RCC 7860 (cell line): ENCODE measurements at regions not wholly inside any gene's neighbourhood (a gene's known extent, or its start where the extent isn't known, plus 50 kb on each side); places are given as distances from the start of the nearest gene placed in this dataset.
"Not testable (repeated sequence)": the region's sequence is repeated elsewhere in the genome, so short reads cannot be mapped to it uniquely, and the experiment has no call there.

Experiments
- DNase-seq: peaks from one replicate; pipeline ENCODE4 v3.0.0-alpha.2; 2015; ENCODE audit warnings: low spot score
- FAIRE-seq: peaks from 2 replicates; lab custom pipeline; 2012; peaks lifted over from hg19 to GRCh38; lab: Jason Lieb, UNC

DNA sequence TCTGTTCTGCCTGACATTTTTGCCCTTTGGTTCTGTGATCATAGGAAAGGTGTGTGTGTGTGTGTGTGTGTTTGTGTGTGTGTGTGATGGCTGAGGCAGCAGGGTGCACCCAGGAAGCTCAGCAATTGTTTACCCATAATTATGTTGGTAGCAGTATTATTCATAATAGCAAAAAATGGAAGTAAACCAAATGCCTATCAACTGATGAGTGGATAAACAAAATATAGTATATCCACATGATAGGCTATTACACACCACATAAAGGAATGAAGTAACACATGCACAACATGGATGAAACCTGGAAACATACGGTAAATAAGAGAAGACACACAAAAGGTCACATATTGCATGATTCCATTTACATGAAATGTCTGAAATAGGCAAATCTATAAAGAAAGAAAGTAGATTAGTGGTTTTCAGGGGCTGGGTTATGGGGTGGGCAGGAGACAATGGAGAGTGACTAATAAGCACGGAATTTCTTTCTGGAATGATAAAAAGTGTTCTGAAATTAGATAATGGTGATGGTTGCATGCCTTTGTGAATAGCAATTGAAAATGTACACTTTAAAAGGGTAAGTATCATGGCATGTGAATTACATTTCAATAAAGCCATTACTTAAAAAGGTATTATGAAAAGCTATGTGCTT, 167.2 kb downstream of the POLR2M start:
- DNase-seq (peak; percentile 69), FAIRE-seq (peak; percentile 38)

GRCh38 chr15:57875347-57875746, 168.8 kb downstream of the POLR2M start:
- FAIRE-seq (no peak), DNase-seq (no peak)

DNA sequence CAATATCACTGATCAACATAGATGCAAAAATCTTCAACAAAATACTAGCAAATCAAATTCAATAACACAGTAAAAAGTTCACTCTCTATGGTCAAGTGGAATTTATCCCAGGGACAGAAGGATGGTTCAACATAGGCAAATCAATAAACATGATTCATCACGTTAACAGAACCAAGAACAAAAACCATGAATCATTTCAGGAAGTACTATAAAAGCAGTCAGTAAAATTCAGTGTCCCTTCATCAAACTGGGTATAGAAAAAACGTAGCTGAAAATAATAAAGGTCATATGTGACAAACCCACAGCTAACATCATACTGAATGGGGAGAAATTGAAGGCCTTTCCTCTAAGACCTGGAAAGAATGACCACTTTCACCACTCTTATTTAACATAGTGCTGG, 172.1 kb downstream of the POLR2M start:
- FAIRE-seq: no peak
- DNase-seq: no peak

DNA sequence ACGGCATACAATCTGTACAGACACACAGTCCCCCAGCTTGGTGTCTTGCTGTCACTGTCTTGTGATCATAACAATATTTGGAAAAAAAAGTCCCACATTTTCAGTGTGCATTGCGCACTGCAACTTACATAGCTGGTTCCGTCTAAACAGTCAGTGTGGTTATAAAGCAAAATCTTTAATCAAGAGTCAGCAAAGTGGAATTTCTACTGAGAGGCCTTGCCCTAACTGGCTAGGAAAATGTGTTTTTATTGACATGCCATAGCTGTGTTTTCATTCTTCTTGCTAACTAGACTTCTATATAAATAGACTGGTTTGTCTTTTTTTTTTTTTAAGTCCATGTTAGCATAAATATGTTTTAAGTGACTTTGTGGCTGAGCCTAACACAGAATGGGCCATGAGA, 174.8 kb downstream of the POLR2M start:
- no peak for FAIRE-seq

GRCh38 chr15:57881972-57882371, 175.5 kb downstream of the POLR2M start:
- FAIRE-seq (no peak), DNase-seq (no peak)

More for the DNA sequence above, 174.8 kb downstream of the POLR2M start:
- no peak for DNase-seq

GRCh38 chr15:57883701-57884100, 177.2 kb downstream of the POLR2M start:
- FAIRE-seq (no peak), DNase-seq (no peak)

GRCh38 chr15:57884936-57885335, 178.4 kb downstream of the POLR2M start:
- FAIRE-seq (no peak), DNase-seq (no peak)

- no peak for FAIRE-seq
- DNase-seq: no peak
These were observed 178.9 kb downstream of the POLR2M start for GRCh38 chr15:57885435-57885834.

- no peak for DNase-seq
- FAIRE-seq: no peak
These were observed 177.7 kb downstream of the ALDH1A2 start for GRCh38 chr15:57887825-57888224.

DNA sequence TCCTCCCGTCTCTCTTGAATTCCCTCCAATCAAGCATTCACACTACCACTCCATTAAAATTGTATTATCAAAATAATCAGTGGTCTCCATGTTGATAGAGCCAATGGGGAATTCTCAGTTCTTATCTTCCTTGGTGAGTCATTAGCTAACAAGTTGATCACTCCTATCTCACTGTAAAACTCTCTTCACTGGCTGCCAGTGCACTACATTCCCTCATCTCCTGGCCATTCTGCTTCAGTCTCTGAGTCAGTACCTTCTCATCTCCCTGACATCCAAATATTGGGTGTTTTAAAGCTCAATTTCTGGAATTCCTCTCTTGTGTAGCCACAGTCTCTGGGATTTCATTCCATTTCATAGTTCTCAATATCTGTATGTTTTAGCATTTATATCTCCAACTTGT, 175.2 kb downstream of the ALDH1A2 start:
- DNase-seq (peak; percentile 75), FAIRE-seq (no peak)

DNA sequence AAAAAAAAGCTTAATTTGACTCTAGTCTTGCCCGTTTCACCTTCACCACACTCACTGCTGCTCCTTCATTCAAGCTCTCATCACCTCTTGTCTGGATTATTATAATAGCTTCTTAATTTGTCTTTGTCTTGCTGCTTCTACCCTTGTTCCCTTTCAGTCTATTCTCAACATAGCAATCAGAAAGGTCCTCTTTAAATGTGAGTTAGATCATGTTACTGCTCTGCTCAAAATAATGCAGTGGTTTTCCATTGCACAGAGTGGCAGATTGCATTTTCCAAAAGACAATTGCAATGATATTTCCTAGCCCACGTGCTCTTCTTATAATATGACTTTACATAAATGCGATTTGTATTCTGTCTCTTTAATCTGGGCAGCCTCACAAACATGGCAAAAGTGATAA, 174.6 kb downstream of the ALDH1A2 start:
- FAIRE-seq (no peak), DNase-seq (no peak)

- no peak for FAIRE-seq
- no peak for DNase-seq
These were observed 173.3 kb downstream of the ALDH1A2 start for GRCh38 chr15:57892181-57892580.

- DNase-seq (no peak), FAIRE-seq (no peak)
These were observed 172.5 kb downstream of the ALDH1A2 start for GRCh38 chr15:57893040-57893439.

- DNase-seq: no peak
- FAIRE-seq: no peak
These were observed 170.2 kb downstream of the ALDH1A2 start for GRCh38 chr15:57895291-57895690.

GRCh38 chr15:57896114-57896513, 169.4 kb downstream of the ALDH1A2 start:
- no peak for FAIRE-seq

GRCh38 chr15:57896899-57897298, 168.6 kb downstream of the ALDH1A2 start:
- not testable (repeated sequence) for FAIRE-seq, DNase-seq

More at GRCh38 chr15:57896114-57896513, 169.4 kb downstream of the ALDH1A2 start:
- DNase-seq: no peak

GRCh38 chr15:57897870-57898269, 167.6 kb downstream of the ALDH1A2 start:
- no peak for FAIRE-seq
- no peak for DNase-seq

- DNase-seq (no peak), FAIRE-seq (no peak)
These were observed 163.4 kb downstream of the ALDH1A2 start for GRCh38 chr15:57902155-57902554.
